WI38 (cell line): ENCODE measurements at regions not wholly inside any gene's neighbourhood (a gene's known extent, or its start where the extent isn't known, plus 50 kb on each side); places are given as distances from the start of the nearest gene placed in this dataset.

Experiments used
- H3K4me3 ChIP-seq: 2 replicates; pipeline ENCODE4 v1.5.1; 2011; ENCODE audit warnings: low read depth, mild to moderate bottlenecking, control low read depth, low read length
- CTCF ChIP-seq: IDR thresholded peaks from 2 replicates; pipeline ENCODE4 v1.5.1; 2012; ENCODE audit warnings: low read depth, mild to moderate bottlenecking, control low read depth, low read length

GRCh38 chr11:106233191-106233590 lies 155.7 kb downstream of the AASDHPPT start:
- no peak for TF ChIP-seq CTCF
- H3K4me3 ChIP-seq, result no peak overlapping the region

GRCh38 chr11:106234794-106235193 lies 157.3 kb downstream of the AASDHPPT start:
- no peak for TF ChIP-seq CTCF
- no peak overlapping the region for H3K4me3 ChIP-seq

- no peak overlapping the region for H3K4me3 ChIP-seq
- no peak for TF ChIP-seq CTCF
Measured at GRCh38 chr11:106236295-106236694, 158.8 kb downstream of the AASDHPPT start.

- no peak overlapping the region for H3K4me3 ChIP-seq
- no peak for TF ChIP-seq CTCF
Measured at GRCh38 chr11:106238704-106239360, 161.4 kb downstream of the AASDHPPT start.

- H3K4me3 ChIP-seq, result no peak overlapping the region
- TF ChIP-seq CTCF, result no peak
Measured at GRCh38 chr11:106241601-106242257, 164.3 kb downstream of the AASDHPPT start.

- H3K4me3 ChIP-seq, result no peak overlapping the region
- TF ChIP-seq CTCF, result no peak
Measured at GRCh38 chr11:106242718-106243415, 165.4 kb downstream of the AASDHPPT start.

- no peak for TF ChIP-seq CTCF
Measured at GRCh38 chr11:106246495-106246894, 169.0 kb downstream of the AASDHPPT start.

More at GRCh38 chr11:106246495-106246894, 169.0 kb downstream of the AASDHPPT start:
- no peak overlapping the region for H3K4me3 ChIP-seq
